Nephron (organoid): ENCODE measurements at regions not wholly inside any gene's neighbourhood (a gene's known extent, or its start where the extent isn't known, plus 50 kb on each side); places are given as distances from the start of the nearest gene placed in this dataset.
"Not testable (repeated sequence)": the region's sequence is repeated elsewhere in the genome, so short reads cannot be mapped to it uniquely, and the experiment has no call there.

Experiments used
- H3K27ac Mint-ChIP-seq, 3 experiments: 2 replicates each; pipeline ENCODE4 v1.8.0; 2020; ENCODE audit warnings: mixed read lengths in 3 of 3, mild to moderate bottlenecking in 2 of 3, moderate library complexity in 1 of 3
- H3K27me3 Mint-ChIP-seq: 2 replicates; pipeline ENCODE4 v1.8.0; 2021; ENCODE audit warnings: low read depth, mild to moderate bottlenecking, moderate library complexity, mixed read lengths
- H3K36me3 Mint-ChIP-seq: 2 replicates; pipeline ENCODE4 v1.8.0; 2020; ENCODE audit warnings: low read depth, mixed read lengths
- H3K4me1 Mint-ChIP-seq: 2 replicates; pipeline ENCODE4 v1.8.0; 2020; ENCODE audit warnings: mixed read lengths
- H3K4me3 Mint-ChIP-seq, 3 experiments: 2 replicates each; pipeline ENCODE4 v1.8.0; 2020; ENCODE audit warnings: mild to moderate bottlenecking in 3 of 3, mixed read lengths in 3 of 3, moderate library complexity in 2 of 3
- H3K9me3 Mint-ChIP-seq: 2 replicates; pipeline ENCODE4 v1.8.0; 2020; ENCODE audit warnings: mixed read lengths
- CTCF ChIP-seq, 3 experiments: fragments of 200-600 bp; sonication (generic); IDR thresholded peaks; one replicate each; pipeline ENCODE4 v1.5.0; 2021; ENCODE audit warnings: antibody characterized with exemption in 3 of 3; ENCODE audit not compliant: unreplicated experiment in 3 of 3

- Mint-ChIP-seq H3K4me1 (peaks cover 13% of the 10 kb centered on the region), H3K27me3 (no peaks in the 10 kb centered on the region), H3K36me3 (no peaks in the 10 kb centered on the region), H3K4me3 (no peak overlapping the region), H3K27ac (no peak overlapping the region), H3K9me3 (no peaks in the 10 kb centered on the region)
- no peak for TF ChIP-seq CTCF (IDR thresholded peaks at IDR 0.05; ENCODE audit: unreplicated experiment in 3 of 3)
These were observed 85.0 kb downstream of the EMX2 start for GRCh38 chr10:117627561-117627960.

DNA sequence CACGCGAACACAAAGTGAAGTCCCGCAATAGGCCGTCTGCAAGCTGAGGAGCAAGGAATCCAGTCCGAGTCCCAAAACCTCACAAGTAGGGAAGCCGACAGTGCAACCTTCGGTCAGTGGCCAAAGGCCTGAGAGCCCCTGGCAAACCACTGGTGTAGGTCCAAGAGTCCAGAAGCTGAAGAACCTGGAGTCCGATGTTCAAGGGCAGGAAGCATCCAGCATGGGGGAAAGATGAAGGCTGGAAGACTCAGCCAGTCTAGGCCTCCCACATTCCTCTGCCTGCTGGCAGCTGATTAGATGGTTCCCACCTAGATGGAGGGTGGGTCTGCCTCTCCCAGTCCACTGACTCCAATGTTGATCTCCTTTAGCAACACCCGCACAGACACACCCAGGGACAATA is 87.2 kb downstream of the EMX2 start:
- Mint-ChIP-seq H3K4me3 (peak overlapping the region in 1 of 3 experiments; percentile 5), H3K4me1 (peaks cover 17% of the 10 kb centered on the region), H3K27ac (peak overlapping the region in 2 of 3 experiments; percentile 48 to 53)
- H3K27me3 Mint-ChIP-seq, H3K9me3 Mint-ChIP-seq, H3K36me3 Mint-ChIP-seq: not testable (repeated sequence)

DNA sequence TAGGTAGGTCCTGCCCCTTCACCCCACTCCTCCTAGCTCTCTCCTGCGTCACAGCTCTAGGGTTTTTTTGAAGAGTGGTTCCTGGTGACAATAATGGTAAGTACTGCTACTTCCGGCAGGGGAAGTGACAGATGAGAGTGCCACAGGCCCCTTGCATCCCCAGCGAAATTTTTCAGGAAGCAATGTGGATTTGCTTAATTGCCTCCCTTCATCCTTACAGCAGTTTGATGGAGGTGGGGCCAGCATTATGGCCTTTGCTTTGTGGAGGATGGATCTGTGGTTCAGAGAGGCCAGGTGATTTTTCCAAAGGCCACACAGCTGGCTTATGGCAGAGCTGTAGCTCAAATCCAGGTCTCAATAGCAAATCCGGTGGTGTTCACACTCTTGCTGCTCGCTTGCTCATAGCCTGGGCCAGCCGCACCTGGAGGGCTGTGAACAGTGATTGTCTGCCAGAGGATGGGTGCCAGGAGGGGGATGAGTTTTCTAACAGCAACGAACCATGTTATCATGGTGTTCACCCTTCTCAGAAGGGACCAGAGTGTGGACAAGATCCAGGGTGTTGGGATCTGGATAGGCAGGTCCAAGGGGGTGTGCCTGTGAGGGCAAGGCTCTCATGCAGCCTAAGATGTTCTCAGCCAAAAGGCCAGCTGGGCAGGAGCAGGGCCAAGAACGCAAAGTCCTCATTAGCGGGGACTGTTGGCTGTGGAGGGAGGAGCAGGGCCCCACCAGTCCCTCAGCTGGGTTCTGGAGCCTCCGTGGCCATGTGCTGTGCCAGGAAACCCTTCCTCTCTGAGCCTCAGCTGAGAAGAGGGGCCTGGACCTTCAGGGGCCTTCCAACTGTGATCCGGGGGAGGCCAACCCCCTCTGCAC is 89.0 kb downstream of the EMX2 start:
- Mint-ChIP-seq H3K36me3 (no peaks in the 10 kb centered on the region), H3K9me3 (no peaks in the 10 kb centered on the region), H3K27ac (no peak overlapping the region), H3K4me1 (peaks cover 27% of the 10 kb centered on the region), H3K27me3 (peaks cover 4% of the 10 kb centered on the region), H3K4me3 (no peak overlapping the region)
- TF ChIP-seq CTCF (IDR thresholded peaks at IDR 0.05; ENCODE audit: unreplicated experiment in 3 of 3): no peak

- no peak overlapping the region for H3K4me3 Mint-ChIP-seq
- peaks cover 4% of the 10 kb centered on the region for H3K27me3 Mint-ChIP-seq
- no peak for TF ChIP-seq CTCF (IDR thresholded peaks at IDR 0.05; ENCODE audit: unreplicated experiment in 3 of 3)
- H3K9me3 Mint-ChIP-seq: no peaks in the 10 kb centered on the region
- peaks cover 27% of the 10 kb centered on the region for H3K4me1 Mint-ChIP-seq
- H3K36me3 Mint-ChIP-seq: no peaks in the 10 kb centered on the region
- peak overlapping the region in 1 of 3 experiments; percentile 49 for H3K27ac Mint-ChIP-seq
These were observed 89.9 kb downstream of the EMX2 start for GRCh38 chr10:117632406-117632805.

DNA sequence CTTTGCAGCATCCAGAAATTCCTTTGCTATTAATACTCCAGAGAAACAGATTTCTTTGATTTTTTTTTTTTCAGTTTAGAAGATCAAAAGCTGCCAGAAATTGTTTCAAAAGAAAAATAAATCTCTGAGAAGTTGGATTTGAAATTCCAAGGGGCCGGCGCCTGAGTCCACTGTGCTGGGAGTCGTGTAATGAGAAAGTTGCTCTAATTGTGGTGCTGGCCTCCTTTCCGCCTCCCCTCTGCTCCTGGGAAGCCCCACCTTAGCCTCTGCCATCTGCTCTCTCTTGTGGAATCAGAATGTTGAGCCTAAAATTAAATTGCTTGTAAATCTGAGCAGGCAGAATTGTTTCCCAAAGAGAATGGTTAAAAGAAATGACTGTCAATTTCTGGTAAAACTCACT is 93.3 kb downstream of the EMX2 start:
- no peak for TF ChIP-seq CTCF (IDR thresholded peaks at IDR 0.05; ENCODE audit: unreplicated experiment in 3 of 3)
- Mint-ChIP-seq H3K4me1 (peaks cover 21% of the 10 kb centered on the region), H3K36me3 (no peaks in the 10 kb centered on the region), H3K27ac (peak overlapping the region in 2 of 3 experiments; percentile 4 to 36), H3K9me3 (no peaks in the 10 kb centered on the region), H3K27me3 (peaks cover 4% of the 10 kb centered on the region), H3K4me3 (no peak overlapping the region)

GRCh38 chr10:117638200-117638599 is 95.7 kb downstream of the EMX2 start:
- TF ChIP-seq CTCF (IDR thresholded peaks at IDR 0.05; ENCODE audit: unreplicated experiment in 3 of 3): no peak
- H3K9me3 Mint-ChIP-seq: no peaks in the 10 kb centered on the region
- H3K4me3 Mint-ChIP-seq: no peak overlapping the region
- peaks cover 4% of the 10 kb centered on the region for H3K27me3 Mint-ChIP-seq
- H3K4me1 Mint-ChIP-seq: peaks cover 22% of the 10 kb centered on the region
- H3K36me3 Mint-ChIP-seq: no peaks in the 10 kb centered on the region
- H3K27ac Mint-ChIP-seq: peak overlapping the region in 1 of 3 experiments; percentile 50
